ENCODE measurements at regions not wholly inside any gene's neighbourhood (a gene's known extent, or its start where the extent isn't known, plus 50 kb on each side); places are given as distances from the start of the nearest gene placed in this dataset.

DNA sequence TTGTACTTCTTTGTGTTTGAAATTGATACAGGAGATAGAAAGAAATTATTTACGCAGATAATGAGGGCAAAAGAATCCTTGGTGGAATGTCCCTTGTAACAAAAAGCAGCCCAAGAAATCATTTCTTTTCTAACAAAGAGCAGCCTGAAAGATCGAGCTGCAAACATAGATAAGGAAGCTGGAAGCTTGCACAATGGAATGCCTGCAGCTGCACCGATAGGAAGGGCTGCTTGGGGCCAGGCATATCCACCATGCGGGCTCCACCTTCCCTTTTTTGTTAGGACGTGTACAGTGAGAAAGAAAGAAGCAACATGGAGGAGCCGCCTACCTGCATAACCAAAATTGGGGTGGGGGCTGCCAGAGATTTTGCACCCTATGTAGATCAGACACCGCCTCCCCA lies 568.7 kb downstream of the METTL4 start:
- no peak for TF ChIP-seq GATA2 (IDR thresholded peaks at IDR 0.05; ENCODE audit: low read depth, low read length)
- no peak for TF ChIP-seq GATA3 (IDR thresholded peaks at IDR 0.05; ENCODE audit: low read depth, low read length)

DNA sequence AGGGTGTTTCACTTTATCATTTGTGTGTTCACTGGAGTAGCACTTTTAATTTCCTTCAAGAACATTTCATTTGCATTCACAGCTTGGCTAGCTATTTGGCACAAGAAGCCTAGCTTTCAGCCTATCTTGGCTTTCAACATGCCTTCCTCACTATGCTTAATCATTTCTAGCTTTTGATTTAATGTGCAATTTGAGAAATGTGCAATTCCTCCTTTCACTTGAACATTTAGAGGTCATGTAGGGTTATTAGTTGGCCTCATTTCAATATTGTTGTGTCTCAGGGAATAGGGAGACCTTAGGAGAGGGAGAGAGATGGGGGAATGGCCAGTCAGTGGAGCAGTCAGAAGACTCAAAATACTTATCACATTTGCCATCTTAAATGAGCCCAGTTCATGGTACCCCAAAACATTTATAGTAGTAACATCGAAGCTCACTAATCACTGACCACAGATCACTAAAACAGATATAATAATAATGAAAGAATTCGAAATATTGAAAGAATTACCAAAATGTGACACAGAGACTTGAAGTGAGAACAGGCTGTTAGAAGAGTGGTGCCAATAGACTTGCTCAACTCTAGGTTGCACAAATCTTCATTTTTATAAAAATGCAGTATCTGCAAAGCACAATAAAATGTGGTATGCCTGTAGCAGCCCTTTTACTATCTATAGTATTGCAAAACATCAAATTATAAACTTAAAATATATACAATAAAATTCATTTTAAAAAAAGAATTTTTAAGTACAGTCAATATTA lies 561.2 kb downstream of the METTL4 start:
- TF ChIP-seq GATA2 (IDR thresholded peaks at IDR 0.05; ENCODE audit: low read depth, low read length) (no peak), GATA3 (IDR thresholded peaks at IDR 0.05; ENCODE audit: low read depth, low read length) (no peak)

DNA sequence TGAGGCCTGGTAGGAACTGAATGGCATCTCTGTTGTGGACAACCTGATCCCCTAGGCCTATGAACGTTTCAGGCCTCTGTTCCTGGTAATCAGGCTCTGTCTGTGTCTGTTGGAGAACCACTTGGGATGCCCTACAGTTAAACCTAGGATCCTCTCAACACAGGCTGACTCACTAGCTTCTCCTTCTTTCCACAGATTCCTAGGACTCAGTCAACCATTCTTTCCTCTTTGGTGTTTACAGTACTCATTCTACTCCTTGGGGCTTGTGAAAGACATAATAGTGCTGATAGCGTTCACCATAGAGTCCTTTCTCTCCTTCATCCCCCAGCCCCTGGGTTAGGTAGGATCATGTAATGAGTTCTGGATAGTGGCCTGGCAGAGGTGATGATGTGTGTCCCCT lies 544.3 kb downstream of the METTL4 start:
- TF ChIP-seq GATA3 (IDR thresholded peaks at IDR 0.05; ENCODE audit: low read depth, low read length) (no peak), GATA2 (IDR thresholded peaks at IDR 0.05; ENCODE audit: low read depth, low read length) (no peak)

DNA sequence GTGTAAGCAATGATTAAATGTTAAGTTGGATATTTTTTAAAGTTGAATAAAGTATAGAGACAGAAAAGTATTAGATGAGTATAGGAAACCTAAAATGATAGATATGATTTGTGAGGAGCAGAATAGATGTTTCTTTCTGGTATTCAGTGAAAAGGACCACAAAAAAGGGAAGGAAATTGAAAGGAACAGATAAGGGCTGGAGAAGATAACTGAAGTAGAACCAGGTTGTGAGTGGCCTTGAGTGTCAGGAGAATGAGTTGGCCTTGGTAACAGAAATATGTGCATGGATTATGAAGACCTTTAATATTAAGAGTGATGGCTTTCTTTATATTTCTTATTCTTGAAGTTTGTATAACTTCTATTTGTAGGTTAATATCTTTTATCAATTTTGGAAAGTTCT lies 543.5 kb downstream of the METTL4 start:
- TF ChIP-seq GATA2 (IDR thresholded peaks at IDR 0.05; ENCODE audit: low read depth, low read length) (no peak), GATA3 (IDR thresholded peaks at IDR 0.05; ENCODE audit: low read depth, low read length) (no peak)

DNA sequence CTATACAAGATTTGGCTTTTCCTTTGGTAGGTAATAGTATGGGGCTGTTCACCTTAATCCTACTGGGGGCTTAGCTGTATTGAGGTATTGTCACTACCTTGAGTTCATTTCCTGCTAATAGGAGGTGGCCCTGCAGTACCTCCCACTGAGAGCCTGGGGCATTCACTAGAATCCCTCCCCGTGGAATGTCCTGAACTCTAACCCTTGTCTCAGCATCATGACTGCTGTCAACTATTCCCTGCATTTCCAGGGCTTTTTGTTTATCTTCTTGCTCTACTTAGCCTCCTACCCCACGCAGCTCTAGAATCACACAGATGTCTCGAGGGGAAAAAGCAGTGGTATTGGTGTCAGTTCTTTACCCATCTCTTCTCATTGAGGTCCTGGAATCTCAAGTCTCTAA lies 542.3 kb downstream of the METTL4 start:
- TF ChIP-seq GATA2 (IDR thresholded peaks at IDR 0.05; ENCODE audit: low read depth, low read length), result no peak
- no peak for TF ChIP-seq GATA3 (IDR thresholded peaks at IDR 0.05; ENCODE audit: low read depth, low read length)

DNA sequence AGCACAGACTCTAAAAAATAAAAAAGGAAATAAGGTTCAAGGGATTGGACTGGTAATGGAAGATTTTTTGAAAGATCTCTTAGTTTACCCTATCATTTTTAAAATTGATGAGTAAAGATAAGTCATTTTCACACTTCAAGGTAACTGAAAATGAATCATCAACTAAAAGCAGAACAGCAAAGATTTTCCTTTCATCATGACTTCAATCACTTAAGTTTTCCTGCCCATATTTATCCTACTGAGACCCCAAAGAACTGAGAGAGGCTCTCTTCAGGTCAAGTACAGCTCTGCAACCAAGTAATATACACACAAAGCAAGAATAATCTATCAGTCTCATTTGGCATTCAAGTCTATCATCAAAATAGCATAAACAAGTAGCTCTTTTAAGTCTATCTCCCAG lies 540.7 kb downstream of the METTL4 start:
- TF ChIP-seq GATA3 (IDR thresholded peaks at IDR 0.05; ENCODE audit: low read depth, low read length), result no peak
- TF ChIP-seq GATA2 (IDR thresholded peaks at IDR 0.05; ENCODE audit: low read depth, low read length), result no peak

DNA sequence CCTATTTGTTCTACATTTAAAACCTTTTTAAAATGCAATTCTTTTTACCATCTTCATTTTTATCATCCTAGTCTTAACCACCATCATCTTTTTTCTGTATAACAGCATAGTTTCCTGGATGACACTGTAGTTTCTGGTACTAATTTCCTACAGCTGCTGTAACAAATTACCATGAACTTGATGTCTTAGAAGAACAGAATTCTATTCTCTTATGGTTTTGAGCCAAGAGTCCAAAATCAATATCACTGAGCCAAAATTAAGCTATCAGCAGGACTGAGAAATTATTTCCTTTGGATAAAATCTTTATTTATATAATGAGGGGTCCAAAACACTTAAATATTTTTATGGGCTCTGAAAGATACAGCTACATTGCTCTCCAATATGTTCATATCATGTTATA lies 539.3 kb downstream of the METTL4 start:
- TF ChIP-seq GATA3 (IDR thresholded peaks at IDR 0.05; ENCODE audit: low read depth, low read length) (no peak), GATA2 (IDR thresholded peaks at IDR 0.05; ENCODE audit: low read depth, low read length) (no peak)

DNA sequence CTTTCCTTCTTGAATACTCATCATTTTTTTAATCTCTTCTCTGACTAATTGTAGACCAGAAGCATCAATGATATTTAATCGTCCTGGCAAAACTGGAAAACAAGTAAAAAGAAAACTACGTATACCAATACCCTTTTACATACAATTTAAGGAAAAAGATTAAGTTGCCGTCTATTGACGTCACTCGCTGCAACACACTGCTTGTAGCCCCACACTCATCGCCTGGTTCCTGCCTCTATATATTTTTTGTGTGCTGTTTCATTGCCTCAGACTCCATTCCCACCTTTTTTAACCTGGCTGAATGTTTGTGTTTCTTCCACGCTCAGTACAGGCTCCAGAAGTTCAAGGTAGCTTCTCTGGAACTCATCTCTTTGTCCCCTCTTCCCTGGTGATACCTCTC lies 536.2 kb downstream of the METTL4 start:
- TF ChIP-seq GATA2 (IDR thresholded peaks at IDR 0.05; ENCODE audit: low read depth, low read length) (no peak), GATA3 (IDR thresholded peaks at IDR 0.05; ENCODE audit: low read depth, low read length) (no peak)

DNA sequence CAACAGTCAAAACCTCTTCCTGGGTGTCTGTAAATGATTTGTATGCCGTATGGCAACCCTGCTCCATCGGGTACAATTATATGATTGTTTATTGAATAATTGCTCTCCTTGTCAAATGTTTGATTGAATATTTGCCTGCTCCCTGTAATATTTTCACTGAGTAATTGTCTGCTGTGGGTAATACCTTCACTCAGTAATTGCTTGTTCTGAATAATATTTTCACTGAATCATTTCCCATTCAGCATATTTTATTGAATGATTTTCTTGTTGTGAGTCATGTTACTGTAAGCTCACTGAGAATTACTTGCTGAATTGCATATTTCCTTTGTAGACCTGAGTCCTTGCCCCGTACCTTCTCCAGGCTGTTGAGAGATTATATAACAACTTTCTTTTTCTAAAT lies 535.2 kb downstream of the METTL4 start:
- no peak for TF ChIP-seq GATA3 (IDR thresholded peaks at IDR 0.05; ENCODE audit: low read depth, low read length)
- no peak for TF ChIP-seq GATA2 (IDR thresholded peaks at IDR 0.05; ENCODE audit: low read depth, low read length)

DNA sequence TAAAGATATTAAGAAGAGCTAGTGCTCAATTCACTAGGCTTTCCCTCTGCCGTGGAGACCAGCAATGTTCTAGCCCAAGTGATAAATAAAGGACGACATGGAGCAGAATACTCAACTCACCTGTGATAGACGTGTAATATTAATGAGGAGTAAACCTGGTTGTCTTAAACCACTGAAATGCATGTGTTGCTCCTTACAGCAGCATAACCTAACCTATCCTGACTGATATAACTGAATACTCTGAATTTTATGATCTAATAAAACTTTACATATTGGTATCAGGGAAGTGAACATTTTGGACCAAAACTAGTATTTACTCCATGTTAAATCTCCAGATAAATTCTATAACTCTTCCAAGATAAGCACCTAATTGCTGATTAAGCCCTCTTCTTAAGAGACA lies 531.0 kb downstream of the METTL4 start:
- TF ChIP-seq GATA2 (IDR thresholded peaks at IDR 0.05; ENCODE audit: low read depth, low read length) (no peak), GATA3 (IDR thresholded peaks at IDR 0.05; ENCODE audit: low read depth, low read length) (no peak)

DNA sequence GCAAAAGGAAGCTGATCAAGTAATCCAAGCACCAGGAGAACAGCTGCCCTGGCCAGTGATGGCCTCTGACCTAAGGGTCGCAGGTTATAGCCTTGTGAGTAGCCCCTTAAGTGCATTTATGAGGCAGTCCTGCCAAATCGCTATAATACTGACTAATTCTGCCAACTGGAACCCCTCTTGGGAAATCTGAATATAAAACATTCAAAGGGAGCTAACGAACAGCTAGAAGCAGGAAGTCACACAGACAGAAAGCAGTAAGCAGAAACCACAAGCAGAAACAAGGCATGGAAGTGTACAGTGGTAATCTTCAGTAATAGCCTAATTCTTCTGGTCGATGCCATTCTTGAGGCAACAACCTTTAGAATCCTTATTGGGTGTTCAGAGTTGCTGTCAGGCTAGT lies 521.3 kb downstream of the METTL4 start:
- TF ChIP-seq GATA3 (IDR thresholded peaks at IDR 0.05; ENCODE audit: low read depth, low read length), result no peak

DNA sequence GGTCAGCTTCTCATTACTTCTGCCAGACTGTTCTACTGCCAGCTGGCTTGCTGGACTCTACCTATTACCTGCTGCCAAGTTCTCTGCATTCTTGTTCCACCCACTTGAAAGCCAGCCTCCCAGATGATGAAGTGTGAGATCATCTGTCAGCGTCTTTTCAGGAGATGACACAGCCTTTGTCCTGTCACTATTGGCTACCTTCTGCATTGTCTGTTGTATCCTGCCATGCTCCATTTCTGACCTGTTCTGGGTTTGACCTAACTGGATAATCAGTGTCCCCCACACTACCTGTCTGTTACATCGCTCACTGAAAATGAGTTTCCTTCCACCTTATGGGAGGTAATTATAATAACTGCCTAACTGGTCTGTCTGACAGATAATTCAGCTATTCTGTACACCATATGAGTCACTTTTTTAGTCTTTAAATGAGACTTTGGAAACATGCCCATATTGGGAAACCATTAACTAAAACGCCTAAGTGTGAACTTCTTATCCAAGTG lies 520.6 kb downstream of the METTL4 start:
- TF ChIP-seq GATA2 (IDR thresholded peaks at IDR 0.05; ENCODE audit: low read depth, low read length) (no peak), GATA3 (IDR thresholded peaks at IDR 0.05; ENCODE audit: low read depth, low read length) (no peak)

DNA sequence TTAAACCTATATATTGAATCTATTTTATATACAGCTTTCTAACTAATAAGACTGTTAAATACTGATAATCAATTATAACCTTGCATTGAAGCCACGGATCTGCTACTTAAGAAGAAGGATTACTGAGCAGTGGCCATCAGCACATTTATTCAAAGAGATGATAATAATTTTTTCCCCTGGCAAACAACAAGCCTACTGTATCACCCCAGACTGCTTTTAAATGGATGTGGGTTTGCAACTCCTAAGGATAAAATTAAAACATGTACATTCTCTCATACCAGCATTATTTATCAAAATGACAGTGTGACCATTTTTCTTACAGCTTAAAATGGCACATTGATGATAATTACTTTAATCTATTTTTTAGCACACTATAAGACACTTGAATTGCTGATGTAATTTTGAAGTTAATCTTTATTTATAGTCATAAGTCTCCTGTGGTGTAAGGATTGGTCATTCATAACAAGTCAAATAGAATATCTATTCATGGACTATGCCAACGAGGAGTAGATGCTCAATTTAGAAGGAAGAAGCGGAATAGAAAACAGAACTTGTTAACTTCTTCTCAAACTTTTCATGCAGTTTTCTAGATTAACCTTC lies 517.7 kb downstream of the METTL4 start:
- TF ChIP-seq GATA3 (IDR thresholded peaks at IDR 0.05; ENCODE audit: low read depth, low read length), result no peak
- TF ChIP-seq GATA2 (IDR thresholded peaks at IDR 0.05; ENCODE audit: low read depth, low read length), result no peak

DNA sequence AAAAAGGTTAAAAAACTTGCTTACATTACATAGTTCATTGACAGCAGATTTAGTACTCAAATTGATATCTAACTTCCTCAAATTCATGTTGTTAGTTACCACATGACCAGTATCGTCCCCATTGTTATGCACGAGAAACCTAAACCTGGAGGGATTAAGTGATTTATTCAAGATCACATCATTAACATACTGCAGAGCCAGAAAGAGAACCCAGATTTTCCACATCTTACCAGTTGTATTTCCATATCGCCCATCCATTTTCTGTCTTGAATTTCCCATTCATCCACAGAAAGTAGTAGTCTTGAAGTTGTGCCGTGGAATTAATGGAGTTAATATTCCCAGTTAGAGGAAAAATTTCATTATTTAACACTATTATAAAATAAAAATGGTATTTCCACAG lies 512.0 kb downstream of the METTL4 start:
- TF ChIP-seq GATA2 (IDR thresholded peaks at IDR 0.05; ENCODE audit: low read depth, low read length), result no peak
- TF ChIP-seq GATA3 (IDR thresholded peaks at IDR 0.05; ENCODE audit: low read depth, low read length), result no peak

DNA sequence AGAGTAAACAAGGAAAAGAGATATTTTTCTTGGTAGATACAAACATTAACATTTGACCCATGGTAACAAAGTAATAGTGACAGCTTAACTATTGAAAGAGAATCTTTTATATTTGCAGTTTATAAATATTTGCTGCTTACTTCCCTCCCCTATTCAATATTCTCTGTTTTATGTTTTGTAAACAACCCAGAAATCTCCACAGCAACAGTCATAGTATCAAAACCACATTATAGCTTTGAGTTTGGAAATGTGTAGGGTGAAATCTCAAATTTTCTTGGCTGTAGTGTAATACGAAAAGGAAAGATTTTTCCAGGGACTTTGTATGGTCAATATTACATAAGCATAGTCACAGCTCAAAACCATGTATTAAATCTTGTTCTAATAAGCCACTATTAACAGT lies 511.2 kb downstream of the METTL4 start:
- TF ChIP-seq GATA3 (IDR thresholded peaks at IDR 0.05; ENCODE audit: low read depth, low read length) (no peak), GATA2 (IDR thresholded peaks at IDR 0.05; ENCODE audit: low read depth, low read length) (no peak)
